ENCODE measurements at regions not wholly inside any gene's neighbourhood (a gene's known extent, or its start where the extent isn't known, plus 50 kb on each side); places are given as distances from the start of the nearest gene placed in this dataset.

DNA sequence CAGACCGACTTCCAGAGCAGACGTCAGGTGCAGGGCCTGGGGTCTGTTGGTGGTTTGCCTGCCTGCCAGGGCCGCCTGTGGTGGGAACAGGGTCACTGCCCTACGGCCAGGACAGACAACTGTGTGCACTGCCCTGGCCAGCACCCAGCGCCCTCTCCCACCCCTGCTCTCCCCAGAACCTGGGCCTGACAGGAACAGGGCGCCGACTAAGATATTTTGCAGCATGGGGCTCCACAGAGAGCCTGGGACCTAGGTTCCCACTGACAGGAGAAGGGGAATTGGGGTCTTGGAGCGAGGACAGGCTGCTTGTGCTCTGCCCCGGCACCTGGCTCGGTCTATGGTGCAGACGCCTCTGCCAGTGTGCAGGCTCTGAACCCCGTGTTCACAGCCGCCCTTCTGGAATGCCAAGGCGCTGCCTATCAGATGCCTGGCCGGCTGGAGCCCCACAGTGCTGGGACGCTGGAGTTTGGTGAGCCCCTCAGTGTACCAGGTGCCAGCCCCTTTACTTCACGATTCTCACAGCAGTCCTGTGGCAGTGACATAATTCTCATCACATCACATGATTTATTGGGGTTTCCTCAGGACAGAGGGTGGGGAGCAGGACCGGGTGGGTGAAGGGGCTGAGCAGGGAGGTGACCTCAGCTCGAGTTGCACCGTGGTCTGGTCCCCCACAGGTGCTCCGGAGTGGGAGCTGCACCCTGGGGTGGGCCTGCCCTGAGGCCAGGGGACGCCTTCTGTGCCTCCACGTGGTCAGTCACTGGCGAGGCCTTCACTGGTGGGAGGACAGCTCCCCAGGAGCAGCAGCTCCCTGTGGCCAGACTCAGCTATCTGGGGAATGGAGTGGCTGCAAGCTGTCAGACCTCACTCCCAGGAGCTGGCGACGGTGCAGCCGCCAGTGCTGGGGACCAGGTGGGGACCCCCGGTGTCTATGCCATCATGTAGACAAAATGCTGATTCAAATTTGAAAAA lies 113.8 kb upstream of the LRPAP1 start:
- TF ChIP-seq ESRRG (CRISPR knock-in tag; IDR thresholded peaks at IDR 0.05) (no peak), ZFP3 (CRISPR knock-in tag; IDR thresholded peaks at IDR 0.05) (no peak), GLIS3 (CRISPR knock-in tag; IDR thresholded peaks at IDR 0.05) (no peak)
